Neural crest cell (in vitro differentiated cells): ENCODE measurements at regions not wholly inside any gene's neighbourhood (a gene's known extent, or its start where the extent isn't known, plus 50 kb on each side); places are given as distances from the start of the nearest gene placed in this dataset.

Experiments used
- DNase-seq: peaks from one replicate; pipeline ENCODE4 v3.0.0; 2021; ENCODE audit warnings: low read depth, mixed read lengths, low spot score
- H3K27ac Mint-ChIP-seq: one replicate; pipeline ENCODE4 v1.8.0; 2021; ENCODE audit warnings: mild to moderate bottlenecking, mixed read lengths; ENCODE audit not compliant: unreplicated experiment
- H3K27me3 Mint-ChIP-seq: 2 replicates; pipeline ENCODE4 v1.8.0; 2021; ENCODE audit warnings: low read depth, mild to moderate bottlenecking, mixed read lengths
- H3K36me3 Mint-ChIP-seq: 2 replicates; pipeline ENCODE4 v1.8.0; 2021; ENCODE audit warnings: low read depth, mild to moderate bottlenecking, mixed read lengths
- H3K4me1 Mint-ChIP-seq: 2 replicates; pipeline ENCODE4 v1.8.0; 2021; ENCODE audit warnings: mixed read lengths
- H3K4me3 Mint-ChIP-seq: one replicate; pipeline ENCODE4 v1.8.0; 2021; ENCODE audit warnings: mild to moderate bottlenecking, mixed read lengths
- H3K9me3 Mint-ChIP-seq: 2 replicates; pipeline ENCODE4 v1.8.0; 2021; ENCODE audit warnings: mixed read lengths
- TF ChIP-seq, protein P1 (sequence below): fragments of 200-600 bp; sonication (generic); conservative IDR thresholded peaks from 2 replicates; pipeline ENCODE4 v1.5.0; 2021; ENCODE audit warnings: antibody characterized with exemption, mild to moderate bottlenecking

DNA sequence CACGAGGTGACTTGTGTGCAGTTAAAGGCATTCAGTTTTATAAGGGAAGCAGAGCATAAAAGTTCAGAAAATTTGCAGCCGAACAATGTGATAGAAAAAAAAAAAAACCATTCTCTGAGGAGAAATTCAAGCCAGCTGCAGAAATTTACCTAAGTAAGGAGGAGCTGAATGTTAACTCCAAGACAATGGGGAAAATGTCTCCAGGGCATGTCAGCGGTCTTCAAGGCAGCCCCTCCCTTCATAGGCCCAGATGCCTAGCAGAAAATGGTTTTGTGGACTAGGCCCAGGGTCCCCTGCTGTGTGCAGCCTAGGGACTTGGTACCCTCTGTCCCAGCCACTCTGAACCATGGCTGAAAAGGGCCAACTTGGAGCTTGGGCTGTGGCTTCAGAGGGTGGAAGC lies 1764.0 kb downstream of the C4orf33 start:
- Mint-ChIP-seq H3K27ac (no peak overlapping the region), H3K4me3 (no peak overlapping the region), H3K36me3 (no peaks in the 10 kb centered on the region), H3K9me3 (peaks cover 3% of the 10 kb centered on the region), H3K4me1 (no peaks in the 10 kb centered on the region), H3K27me3 (no peaks in the 10 kb centered on the region)
- TF ChIP-seq, protein P1, sequence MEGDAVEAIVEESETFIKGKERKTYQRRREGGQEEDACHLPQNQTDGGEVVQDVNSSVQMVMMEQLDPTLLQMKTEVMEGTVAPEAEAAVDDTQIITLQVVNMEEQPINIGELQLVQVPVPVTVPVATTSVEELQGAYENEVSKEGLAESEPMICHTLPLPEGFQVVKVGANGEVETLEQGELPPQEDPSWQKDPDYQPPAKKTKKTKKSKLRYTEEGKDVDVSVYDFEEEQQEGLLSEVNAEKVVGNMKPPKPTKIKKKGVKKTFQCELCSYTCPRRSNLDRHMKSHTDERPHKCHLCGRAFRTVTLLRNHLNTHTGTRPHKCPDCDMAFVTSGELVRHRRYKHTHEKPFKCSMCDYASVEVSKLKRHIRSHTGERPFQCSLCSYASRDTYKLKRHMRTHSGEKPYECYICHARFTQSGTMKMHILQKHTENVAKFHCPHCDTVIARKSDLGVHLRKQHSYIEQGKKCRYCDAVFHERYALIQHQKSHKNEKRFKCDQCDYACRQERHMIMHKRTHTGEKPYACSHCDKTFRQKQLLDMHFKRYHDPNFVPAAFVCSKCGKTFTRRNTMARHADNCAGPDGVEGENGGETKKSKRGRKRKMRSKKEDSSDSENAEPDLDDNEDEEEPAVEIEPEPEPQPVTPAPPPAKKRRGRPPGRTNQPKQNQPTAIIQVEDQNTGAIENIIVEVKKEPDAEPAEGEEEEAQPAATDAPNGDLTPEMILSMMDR, result no peak
- no peak for DNase-seq

DNA sequence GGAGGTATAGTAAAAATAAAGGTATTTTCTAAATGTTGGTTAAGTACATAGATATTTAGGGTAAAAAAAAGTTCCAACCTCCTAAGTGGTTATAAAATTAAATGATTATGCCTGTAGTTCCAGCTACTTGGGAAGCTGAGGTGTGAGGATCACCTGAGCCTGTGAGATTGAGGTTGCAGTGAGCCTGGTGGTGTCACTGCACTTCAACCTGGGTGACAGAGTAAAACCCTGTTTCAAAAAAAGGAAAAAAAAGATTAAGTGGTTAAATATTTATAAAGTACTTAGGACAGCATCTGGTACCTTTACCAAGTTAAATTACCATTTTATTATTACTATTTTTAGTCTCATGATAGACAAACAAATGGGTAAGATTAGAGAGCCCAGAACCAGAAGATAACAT lies 1801.0 kb downstream of the C4orf33 start:
- Mint-ChIP-seq H3K36me3 (no peaks in the 10 kb centered on the region), H3K4me3 (no peak overlapping the region), H3K9me3 (no peaks in the 10 kb centered on the region), H3K27me3 (no peaks in the 10 kb centered on the region), H3K27ac (no peak overlapping the region), H3K4me1 (peaks cover 5% of the 10 kb centered on the region)
- TF ChIP-seq, protein P1, result no peak
- DNase-seq, result no peak

GRCh38 chr4:130901321-130901720 lies 1805.4 kb downstream of the C4orf33 start:
- DNase-seq, result no peak
- Mint-ChIP-seq H3K4me1 (no peaks in the 10 kb centered on the region), H3K36me3 (no peaks in the 10 kb centered on the region), H3K4me3 (no peak overlapping the region), H3K9me3 (no peaks in the 10 kb centered on the region), H3K27ac (no peak overlapping the region), H3K27me3 (no peaks in the 10 kb centered on the region)
- TF ChIP-seq, protein P1, result no peak

- H3K4me3 Mint-ChIP-seq, result no peak overlapping the region
- H3K36me3 Mint-ChIP-seq, result peaks cover 3% of the 10 kb centered on the region
- no peak overlapping the region for H3K27ac Mint-ChIP-seq
- H3K4me1 Mint-ChIP-seq, result no peaks in the 10 kb centered on the region
- peaks cover 20% of the 10 kb centered on the region for H3K9me3 Mint-ChIP-seq
- DNase-seq, result no peak
- TF ChIP-seq, protein P1, result no peak
- H3K27me3 Mint-ChIP-seq, result no peaks in the 10 kb centered on the region
Observed at GRCh38 chr4:130922955-130923354, 1827.0 kb downstream of the C4orf33 start.

DNA sequence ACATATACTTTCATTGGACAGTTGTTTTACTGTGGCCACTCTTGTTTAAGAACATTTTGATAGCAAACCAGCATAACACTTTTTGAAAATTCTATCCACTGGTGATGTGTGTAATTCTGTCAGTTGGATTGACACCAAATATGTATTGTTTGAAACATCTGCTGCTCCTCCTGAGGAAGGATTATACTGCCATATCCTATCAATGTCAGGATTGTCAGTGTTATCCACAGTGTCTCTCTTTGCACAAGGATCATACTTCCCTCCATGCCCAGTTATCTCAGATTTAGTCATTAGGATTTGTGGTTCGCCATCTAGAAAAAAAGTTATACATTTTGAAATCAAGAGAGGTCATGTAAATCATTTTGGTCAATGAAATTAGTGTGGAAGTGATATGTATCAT lies 1859.6 kb downstream of the C4orf33 start:
- no peaks in the 10 kb centered on the region for H3K4me1 Mint-ChIP-seq
- peaks cover 4% of the 10 kb centered on the region for H3K36me3 Mint-ChIP-seq
- peaks cover 4% of the 10 kb centered on the region for H3K9me3 Mint-ChIP-seq
- no peaks in the 10 kb centered on the region for H3K27me3 Mint-ChIP-seq
- TF ChIP-seq, protein P1, result no peak
- no peak overlapping the region for H3K27ac Mint-ChIP-seq
- no peak overlapping the region for H3K4me3 Mint-ChIP-seq
- DNase-seq, result no peak

DNA sequence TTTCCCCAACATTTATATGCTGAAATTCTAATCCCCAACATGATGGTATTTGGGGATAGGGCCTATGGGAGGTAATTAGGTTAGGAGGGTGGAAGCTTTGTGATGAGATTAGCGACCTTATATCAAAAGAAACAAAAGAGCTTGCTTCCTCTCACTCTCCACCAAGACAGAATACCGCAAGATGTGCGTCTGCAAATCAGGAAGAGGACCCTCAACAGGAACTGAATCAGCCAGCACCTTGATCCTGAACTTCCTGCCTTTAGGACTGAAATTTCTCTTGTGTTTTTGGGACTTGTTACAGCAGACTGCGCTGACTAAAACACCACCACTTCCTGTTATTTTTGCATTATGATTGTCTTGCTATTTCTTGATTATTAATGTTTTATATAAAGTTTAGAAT lies 1889.4 kb downstream of the C4orf33 start:
- H3K9me3 Mint-ChIP-seq, result peaks cover 2% of the 10 kb centered on the region

More for the DNA sequence above, 1889.4 kb downstream of the C4orf33 start:
- TF ChIP-seq, protein P1, result no peak
- Mint-ChIP-seq H3K4me1 (no peaks in the 10 kb centered on the region), H3K27ac (no peak overlapping the region), H3K27me3 (no peaks in the 10 kb centered on the region), H3K4me3 (no peak overlapping the region), H3K36me3 (no peaks in the 10 kb centered on the region)
- DNase-seq, result no peak
